ENCODE measurements at regions not wholly inside any gene's neighbourhood (a gene's known extent, or its start where the extent isn't known, plus 50 kb on each side); places are given as distances from the start of the nearest gene placed in this dataset.

- no peak for DNase-seq (ENCODE audit: low spot score in 2 of 2)
- no peaks in the 10 kb centered on the region for H3K9me3 ChIP-seq
- in situ Hi-C loops (cut with MboI; ENCODE audit: low sequenced_read_pairs): no loop called here
- H3K4me1 ChIP-seq: no peaks in the 10 kb centered on the region
- H3K27me3 ChIP-seq (ENCODE audit: low read depth): peaks cover 2% of the 10 kb centered on the region; the same call in 1 of the 2 replicates
- H3K4me3 ChIP-seq: no peak overlapping the region
- no peaks in the 10 kb centered on the region for H3K36me3 ChIP-seq (replicated peaks)
Measured at GRCh38 chr11:15622231-15622890, 507.6 kb downstream of the INSC start.

GRCh38 chr11:15624701-15625100 is 510.0 kb downstream of the INSC start:
- Histone ChIP-seq H3K36me3 (replicated peaks) (no peaks in the 10 kb centered on the region), H3K4me3 (no peak overlapping the region), H3K9me3 (no peaks in the 10 kb centered on the region), H3K4me1 (no peaks in the 10 kb centered on the region), H3K27me3 (ENCODE audit: low read depth) (peaks cover 2% of the 10 kb centered on the region; the same call in 1 of the 2 replicates)
- no peak for DNase-seq (ENCODE audit: low spot score in 2 of 2)
- in situ Hi-C loops (cut with MboI; ENCODE audit: low sequenced_read_pairs): loop anchor here (25.0 kb wide), 1 partner anchor 988 kb away; no protein-coding TSS in a partner anchor

GRCh38 chr11:15625691-15626090 is 511.0 kb downstream of the INSC start:
- H3K36me3 ChIP-seq (replicated peaks): no peaks in the 10 kb centered on the region
- in situ Hi-C loops (cut with MboI; ENCODE audit: low sequenced_read_pairs): loop anchor here (25.0 kb wide), 1 partner anchor 987 kb away; no protein-coding TSS in a partner anchor
- H3K9me3 ChIP-seq: no peaks in the 10 kb centered on the region
- DNase-seq (ENCODE audit: low spot score in 2 of 2): no peak
- no peak overlapping the region for H3K4me3 ChIP-seq
- peaks cover 2% of the 10 kb centered on the region; the same call in 1 of the 2 replicates for H3K27me3 ChIP-seq (ENCODE audit: low read depth)
- no peaks in the 10 kb centered on the region for H3K4me1 ChIP-seq

- in situ Hi-C loops (cut with MboI; ENCODE audit: low sequenced_read_pairs): loop anchor here (25.0 kb wide), 1 partner anchor 985 kb away; no protein-coding TSS in a partner anchor
- DNase-seq (ENCODE audit: low spot score in 2 of 2): no peak
Measured at GRCh38 chr11:15627560-15627959, 512.8 kb downstream of the INSC start.

GRCh38 chr11:15629690-15630321 is 515.1 kb downstream of the INSC start:
- peak; percentile 12 to 64 for DNase-seq (ENCODE audit: low spot score in 2 of 2)
- H3K4me3 ChIP-seq: no peak overlapping the region
- H3K9me3 ChIP-seq: no peaks in the 10 kb centered on the region
- peaks cover 6% of the 10 kb centered on the region; the same call in 1 of the 2 replicates for H3K27me3 ChIP-seq (ENCODE audit: low read depth)
- no peaks in the 10 kb centered on the region for H3K4me1 ChIP-seq
- no peaks in the 10 kb centered on the region for H3K36me3 ChIP-seq (replicated peaks)
- in situ Hi-C loops (cut with MboI; ENCODE audit: low sequenced_read_pairs): loop anchor here (25.0 kb wide), 1 partner anchor 982 kb away; no protein-coding TSS in a partner anchor

More at GRCh38 chr11:15627560-15627959, 512.8 kb downstream of the INSC start:
- no peaks in the 10 kb centered on the region for H3K36me3 ChIP-seq (replicated peaks)
- no peaks in the 10 kb centered on the region for H3K9me3 ChIP-seq
- H3K4me1 ChIP-seq: no peaks in the 10 kb centered on the region
- no peak overlapping the region for H3K4me3 ChIP-seq
- peaks cover 2% of the 10 kb centered on the region; the same call in 1 of the 2 replicates for H3K27me3 ChIP-seq (ENCODE audit: low read depth)

- in situ Hi-C loops (cut with MboI; ENCODE audit: low sequenced_read_pairs): loop anchor here (25.0 kb wide), 1 partner anchor 981 kb away; no protein-coding TSS in a partner anchor
- H3K9me3 ChIP-seq: no peaks in the 10 kb centered on the region
Measured at GRCh38 chr11:15630896-15631295, 516.2 kb downstream of the INSC start.

GRCh38 chr11:15635521-15635920 is 520.8 kb downstream of the INSC start:
- in situ Hi-C loops (cut with MboI; ENCODE audit: low sequenced_read_pairs): loop anchor here (25.0 kb wide), 1 partner anchor 977 kb away; no protein-coding TSS in a partner anchor
- no peak for DNase-seq (ENCODE audit: low spot score in 2 of 2)
- Histone ChIP-seq H3K36me3 (replicated peaks) (no peaks in the 10 kb centered on the region), H3K4me1 (no peaks in the 10 kb centered on the region), H3K27me3 (ENCODE audit: low read depth) (peaks cover 3% of the 10 kb centered on the region; the same call in 1 of the 2 replicates), H3K9me3 (no peaks in the 10 kb centered on the region), H3K4me3 (no peak overlapping the region)

More at GRCh38 chr11:15630896-15631295, 516.2 kb downstream of the INSC start:
- no peak for DNase-seq (ENCODE audit: low spot score in 2 of 2)
- Histone ChIP-seq H3K4me3 (no peak overlapping the region), H3K4me1 (no peaks in the 10 kb centered on the region), H3K36me3 (replicated peaks) (no peaks in the 10 kb centered on the region), H3K27me3 (ENCODE audit: low read depth) (peaks cover 6% of the 10 kb centered on the region; the same call in 1 of the 2 replicates)

GRCh38 chr11:15636521-15637089 is 521.9 kb downstream of the INSC start:
- H3K36me3 ChIP-seq (replicated peaks): no peaks in the 10 kb centered on the region
- in situ Hi-C loops (cut with MboI; ENCODE audit: low sequenced_read_pairs): loop anchor here (25.0 kb wide), 1 partner anchor 976 kb away; no protein-coding TSS in a partner anchor
- H3K27me3 ChIP-seq (ENCODE audit: low read depth): peaks cover 3% of the 10 kb centered on the region; the same call in 1 of the 2 replicates
- no peak for DNase-seq (ENCODE audit: low spot score in 2 of 2)
- no peak overlapping the region for H3K4me3 ChIP-seq
- no peaks in the 10 kb centered on the region for H3K9me3 ChIP-seq
- H3K4me1 ChIP-seq: no peaks in the 10 kb centered on the region

GRCh38 chr11:15638386-15638787 is 523.7 kb downstream of the INSC start:
- Histone ChIP-seq H3K9me3 (no peaks in the 10 kb centered on the region), H3K27me3 (ENCODE audit: low read depth) (no peaks in the 10 kb centered on the region), H3K4me3 (no peak overlapping the region), H3K4me1 (no peaks in the 10 kb centered on the region), H3K36me3 (replicated peaks) (no peaks in the 10 kb centered on the region)
- in situ Hi-C loops (cut with MboI; ENCODE audit: low sequenced_read_pairs): loop anchor here (25.0 kb wide), 1 partner anchor 974 kb away; no protein-coding TSS in a partner anchor
- DNase-seq (ENCODE audit: low spot score in 2 of 2): no peak

GRCh38 chr11:15640318-15640717 is 525.6 kb downstream of the INSC start:
- Histone ChIP-seq H3K4me1 (no peaks in the 10 kb centered on the region), H3K9me3 (no peaks in the 10 kb centered on the region), H3K4me3 (no peak overlapping the region), H3K36me3 (replicated peaks) (no peaks in the 10 kb centered on the region), H3K27me3 (ENCODE audit: low read depth) (no peaks in the 10 kb centered on the region)
- in situ Hi-C loops (cut with MboI; ENCODE audit: low sequenced_read_pairs): loop anchor here (25.0 kb wide), 1 partner anchor 972 kb away; no protein-coding TSS in a partner anchor
- no peak for DNase-seq (ENCODE audit: low spot score in 2 of 2)

- in situ Hi-C loops (cut with MboI; ENCODE audit: low sequenced_read_pairs): loop anchor here (25.0 kb wide), 1 partner anchor 971 kb away; no protein-coding TSS in a partner anchor
- Histone ChIP-seq H3K4me3 (no peak overlapping the region), H3K27me3 (ENCODE audit: low read depth) (no peaks in the 10 kb centered on the region), H3K4me1 (no peaks in the 10 kb centered on the region), H3K9me3 (no peaks in the 10 kb centered on the region), H3K36me3 (replicated peaks) (no peaks in the 10 kb centered on the region)
- no peak for DNase-seq (ENCODE audit: low spot score in 2 of 2)
Measured at GRCh38 chr11:15641271-15642045, 526.7 kb downstream of the INSC start.

- no peaks in the 10 kb centered on the region for H3K9me3 ChIP-seq
- H3K4me1 ChIP-seq: peaks cover under 1% of the 10 kb centered on the region; the same call in 1 of the 2 replicates
- in situ Hi-C loops (cut with MboI; ENCODE audit: low sequenced_read_pairs): loop anchor here (25.0 kb wide), 1 partner anchor 967 kb away; no protein-coding TSS in a partner anchor
- H3K4me3 ChIP-seq: no peak overlapping the region
- H3K27me3 ChIP-seq (ENCODE audit: low read depth): no peaks in the 10 kb centered on the region
- H3K36me3 ChIP-seq (replicated peaks): no peaks in the 10 kb centered on the region
- no peak for DNase-seq (ENCODE audit: low spot score in 2 of 2)
Measured at GRCh38 chr11:15645201-15645600, 530.5 kb downstream of the INSC start.
